Hematopoietic multipotent progenitor cell treated with erythropoietin and hydrocortisone succinate and interleukin-3 and kit ligand, for 8 days (in vitro differentiated cells): ENCODE measurements at regions not wholly inside any gene's neighbourhood (a gene's known extent, or its start where the extent isn't known, plus 50 kb on each side); places are given as distances from the start of the nearest gene placed in this dataset.

Experiments
- DNase-seq: peaks from one replicate; pipeline ENCODE4 v3.0.0-alpha.2; 2015

GRCh38 chr2:6213056-6213780 is 521.0 kb downstream of the SOX11 start:
- DNase-seq, result no peak

GRCh38 chr2:6214471-6214870 is 522.3 kb downstream of the SOX11 start:
- no peak for DNase-seq

GRCh38 chr2:6215053-6215452 is 522.9 kb downstream of the SOX11 start:
- DNase-seq, result no peak

- DNase-seq, result no peak
These were observed 524.0 kb downstream of the SOX11 start for GRCh38 chr2:6216234-6216633.

GRCh38 chr2:6218926-6219325 is 526.7 kb downstream of the SOX11 start:
- DNase-seq, result no peak

GRCh38 chr2:6219906-6220305 is 527.7 kb downstream of the SOX11 start:
- no peak for DNase-seq

- DNase-seq, result no peak
These were observed 530.1 kb downstream of the SOX11 start for GRCh38 chr2:6222296-6222695.

GRCh38 chr2:6224267-6224666 is 532.1 kb downstream of the SOX11 start:
- DNase-seq, result no peak

- no peak for DNase-seq
These were observed 536.1 kb downstream of the SOX11 start for GRCh38 chr2:6228251-6228650.

GRCh38 chr2:6231166-6231565 is 539.0 kb downstream of the SOX11 start:
- no peak for DNase-seq

GRCh38 chr2:6233993-6234392 is 541.8 kb downstream of the SOX11 start:
- no peak for DNase-seq

- DNase-seq, result no peak
These were observed 542.5 kb downstream of the SOX11 start for GRCh38 chr2:6234702-6235101.

- DNase-seq, result no peak
These were observed 544.1 kb downstream of the SOX11 start for GRCh38 chr2:6236317-6236716.

- DNase-seq, result no peak
These were observed 545.0 kb downstream of the SOX11 start for GRCh38 chr2:6237039-6237660.

- no peak for DNase-seq
These were observed 557.4 kb downstream of the SOX11 start for GRCh38 chr2:6249557-6249956.

- no peak for DNase-seq
These were observed 562.3 kb downstream of the SOX11 start for GRCh38 chr2:6254441-6254840.

GRCh38 chr2:6264198-6264597 is 572.0 kb downstream of the SOX11 start:
- DNase-seq, result no peak

- DNase-seq, result no peak
These were observed 584.2 kb downstream of the CMPK2 start for GRCh38 chr2:6281524-6281923.

- DNase-seq, result no peak
These were observed 582.4 kb downstream of the CMPK2 start for GRCh38 chr2:6283259-6283658.

GRCh38 chr2:6287406-6287805 is 578.3 kb downstream of the CMPK2 start:
- no peak for DNase-seq

GRCh38 chr2:6288791-6289190 is 576.9 kb downstream of the CMPK2 start:
- no peak for DNase-seq

GRCh38 chr2:6290217-6291015 is 575.3 kb downstream of the CMPK2 start:
- peak; percentile 5 for DNase-seq

- DNase-seq, result no peak
These were observed 570.9 kb downstream of the CMPK2 start for GRCh38 chr2:6294791-6295190.

GRCh38 chr2:6297238-6297637 is 568.5 kb downstream of the CMPK2 start:
- DNase-seq, result no peak
